ENCODE measurements at regions not wholly inside any gene's neighbourhood (a gene's known extent, or its start where the extent isn't known, plus 50 kb on each side); places are given as distances from the start of the nearest gene placed in this dataset.

- ATAC-seq = no peak
- DNase-seq = no peak
- intact Hi-C loops (cut with DNase I) = no loop called here
Measured at GRCh38 chr4:180434131-180434895, 1808.9 kb upstream of the TENM3 start.

GRCh38 chr4:180436361-180436760 lies 1806.8 kb upstream of the TENM3 start:
- ATAC-seq = no peak
- no peak for DNase-seq
- intact Hi-C loops (cut with DNase I) = no loop called here

- intact Hi-C loops (cut with DNase I) = no loop called here
- no peak for ATAC-seq
- no peak for DNase-seq
Measured at GRCh38 chr4:180437601-180438000, 1805.6 kb upstream of the TENM3 start.

DNA sequence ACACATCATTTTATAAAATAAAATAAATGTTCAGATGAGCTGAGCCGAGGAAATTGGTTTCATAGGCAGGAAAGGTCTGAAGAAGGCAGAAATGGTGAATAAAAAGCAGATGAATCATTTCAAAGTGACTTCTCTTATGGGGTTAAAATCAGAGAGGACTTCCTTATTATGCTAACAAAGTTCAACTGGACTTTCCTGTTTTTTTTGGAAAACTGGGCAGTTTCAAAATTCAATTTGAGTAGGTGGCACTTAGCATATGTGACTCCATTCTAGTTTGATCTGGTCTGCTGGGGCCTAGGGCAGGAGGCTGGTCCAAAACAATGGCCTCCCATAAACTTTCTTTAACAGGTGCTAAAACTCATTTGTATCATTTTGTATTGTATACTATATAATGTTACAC lies 1794.9 kb upstream of the TENM3 start:
- ATAC-seq = no peak

DNA sequence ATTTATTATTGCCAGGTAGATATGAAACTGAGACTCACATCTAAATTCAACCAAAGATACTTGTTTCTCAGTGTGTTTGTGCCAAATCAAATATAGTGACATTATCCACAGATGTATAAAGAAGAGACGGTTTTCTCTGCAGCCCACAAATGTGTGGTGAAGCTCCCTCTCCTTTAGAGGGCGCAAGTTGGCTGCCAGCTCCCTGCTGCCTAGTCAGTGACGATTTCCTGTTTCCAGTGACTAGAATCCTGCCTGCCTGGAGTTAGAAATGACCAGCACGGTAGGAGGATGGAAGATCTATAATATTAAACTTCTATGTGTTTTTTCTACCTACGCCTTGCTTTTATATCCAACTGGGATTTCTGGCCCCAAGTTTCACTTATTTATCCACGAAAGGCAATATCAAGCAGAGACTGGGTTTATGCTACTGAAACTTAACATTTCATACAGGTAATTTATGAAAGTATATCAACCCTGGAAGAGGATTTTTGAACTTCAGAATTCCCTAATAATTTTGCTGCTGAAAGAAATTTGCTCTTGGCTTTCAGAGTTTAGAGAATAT lies 1793.7 kb upstream of the TENM3 start:
- intact Hi-C loops (cut with DNase I) = no loop called here
- DNase-seq (no peak), ATAC-seq (peak in 1 of 2 donors; percentile 49)

More for the DNA sequence above, 1794.9 kb upstream of the TENM3 start:
- DNase-seq = no peak
- intact Hi-C loops (cut with DNase I) = no loop called here

GRCh38 chr4:180455226-180455625 lies 1788.0 kb upstream of the TENM3 start:
- DNase-seq (no peak), ATAC-seq (no peak)
- intact Hi-C loops (cut with DNase I) = no loop called here

GRCh38 chr4:180456928-180457327 lies 1786.3 kb upstream of the TENM3 start:
- no peak for ATAC-seq

DNA sequence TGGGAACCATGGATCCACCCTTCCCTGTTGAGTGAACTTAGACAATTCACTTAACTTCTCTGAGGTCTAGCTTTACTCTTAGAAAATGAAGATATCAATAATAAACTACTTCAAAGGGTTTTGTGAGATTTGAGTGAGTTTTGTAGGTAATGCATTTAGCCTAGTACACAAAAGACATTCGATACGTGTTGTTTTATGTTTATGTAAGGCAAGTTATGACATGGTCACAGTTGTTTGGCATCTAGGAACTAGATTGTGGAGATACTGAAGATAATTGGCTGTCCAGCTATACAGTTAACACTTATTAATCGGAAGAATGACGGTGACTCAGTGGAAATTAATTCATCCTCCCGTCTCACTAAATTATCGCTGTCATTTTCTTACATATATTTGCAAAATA lies 1781.1 kb upstream of the TENM3 start:
- intact Hi-C loops (cut with DNase I) = no loop called here
- DNase-seq (no peak), ATAC-seq (no peak)

More at GRCh38 chr4:180456928-180457327, 1786.3 kb upstream of the TENM3 start:
- intact Hi-C loops (cut with DNase I) = no loop called here
- no peak for DNase-seq

- DNase-seq = no peak
- no peak for ATAC-seq
- intact Hi-C loops (cut with DNase I) = no loop called here
Measured at GRCh38 chr4:180465364-180465763, 1777.8 kb upstream of the TENM3 start.

GRCh38 chr4:180483036-180483435 lies 1760.2 kb upstream of the TENM3 start:
- DNase-seq (no peak), ATAC-seq (no peak)
- intact Hi-C loops (cut with DNase I) = no loop called here

GRCh38 chr4:180485407-180485806 lies 1757.8 kb upstream of the TENM3 start:
- DNase-seq (no peak), ATAC-seq (no peak)
- intact Hi-C loops (cut with DNase I) = no loop called here

GRCh38 chr4:180486342-180486741 lies 1756.9 kb upstream of the TENM3 start:
- DNase-seq = no peak
- no peak for ATAC-seq
- intact Hi-C loops (cut with DNase I) = no loop called here

DNA sequence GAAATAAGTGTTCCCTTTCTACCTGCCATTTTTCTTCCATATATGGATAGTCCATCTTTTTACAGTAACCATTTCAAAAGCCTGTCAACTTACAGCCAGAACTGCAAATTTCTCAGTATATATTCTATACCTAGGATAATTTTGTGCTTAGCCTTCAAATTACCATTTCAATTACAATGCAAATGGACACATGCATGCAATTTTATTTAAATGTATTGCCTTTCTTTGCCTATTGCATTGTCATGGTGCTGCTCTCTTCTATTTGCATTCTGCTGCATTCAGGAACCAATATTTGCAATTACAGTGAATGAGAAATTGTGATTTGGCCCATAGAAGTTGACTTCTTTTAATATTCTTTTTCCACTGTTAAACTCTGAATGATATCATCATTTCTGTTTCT lies 1753.4 kb upstream of the TENM3 start:
- no peak for DNase-seq
- intact Hi-C loops (cut with DNase I) = no loop called here
- ATAC-seq = no peak

GRCh38 chr4:180491210-180491609 lies 1752.0 kb upstream of the TENM3 start:
- intact Hi-C loops (cut with DNase I) = no loop called here
- ATAC-seq = no peak
- no peak for DNase-seq

DNA sequence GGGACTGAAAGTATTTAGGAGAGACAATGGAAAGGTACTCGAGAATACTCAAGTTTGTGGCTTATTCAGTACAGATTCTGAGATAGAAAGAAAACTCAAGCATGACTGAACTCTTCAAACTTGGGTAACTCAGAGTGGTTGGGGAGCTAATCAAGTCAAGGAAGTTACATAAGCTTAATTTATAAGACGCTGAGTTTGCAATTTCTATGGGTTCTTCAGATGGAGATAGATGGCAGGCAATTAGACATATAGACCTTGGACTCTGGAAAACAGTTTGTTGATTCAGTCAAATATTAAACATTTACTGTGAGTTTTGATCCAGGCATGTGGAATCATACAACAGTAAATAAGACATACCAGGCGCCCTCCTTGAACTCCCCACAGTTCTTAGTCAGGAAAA lies 1749.9 kb upstream of the TENM3 start:
- DNase-seq (no peak), ATAC-seq (no peak)
- intact Hi-C loops (cut with DNase I) = no loop called here

DNA sequence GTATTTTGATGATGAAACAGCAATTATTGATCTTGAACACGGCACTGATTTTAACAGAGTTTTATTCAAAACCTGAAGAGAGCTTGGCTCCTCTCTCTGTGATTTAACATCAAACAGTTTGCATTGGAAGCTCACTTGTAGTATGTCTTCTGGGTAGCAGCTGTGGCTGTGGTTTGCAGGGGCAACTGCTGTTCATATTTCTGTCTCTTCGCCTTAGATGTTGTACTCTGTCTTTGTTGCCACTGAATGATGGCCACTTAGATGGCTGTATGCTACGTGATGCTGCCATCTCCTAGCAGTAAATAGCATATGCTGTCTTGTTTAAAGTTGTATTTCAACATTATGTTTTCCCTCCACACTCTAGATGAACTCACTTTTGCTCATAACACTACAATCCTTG lies 1743.0 kb upstream of the TENM3 start:
- intact Hi-C loops (cut with DNase I) = no loop called here
- DNase-seq (no peak), ATAC-seq (no peak)

DNA sequence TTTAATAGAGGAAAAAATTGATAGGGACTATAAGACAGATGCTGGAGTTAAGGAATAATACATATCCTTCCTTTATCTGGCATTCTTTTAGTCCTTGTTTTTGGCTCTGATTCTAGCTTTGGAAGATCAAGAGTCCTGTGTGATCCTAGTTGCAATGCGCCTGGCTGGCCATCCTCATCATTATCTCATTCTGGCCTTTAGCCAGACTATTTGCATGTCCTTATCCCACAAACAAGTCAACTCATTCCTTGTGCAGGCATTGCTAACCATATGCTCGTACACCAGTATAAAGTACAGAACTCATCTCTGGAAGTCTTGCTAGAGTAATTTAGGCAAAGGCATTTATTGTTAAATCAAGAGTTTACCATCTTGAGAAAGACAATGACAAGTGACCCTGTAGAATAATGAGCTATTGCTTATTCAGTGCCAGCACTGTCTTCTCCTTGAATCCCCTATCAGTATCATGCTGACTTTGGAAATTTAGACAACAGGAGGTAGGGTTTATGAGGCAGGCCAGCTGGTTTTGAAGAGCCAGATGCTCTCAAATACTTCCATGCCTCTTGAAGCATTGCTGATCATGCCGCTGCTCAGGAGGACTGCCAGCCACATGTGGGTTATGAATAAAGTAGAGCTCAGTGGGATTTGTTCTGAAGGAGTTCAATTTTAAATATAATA lies 1730.3 kb upstream of the TENM3 start:
- ATAC-seq (no peak), DNase-seq (no peak)
- intact Hi-C loops (cut with DNase I) = no loop called here

GRCh38 chr4:180518906-180519305 lies 1724.3 kb upstream of the TENM3 start:
- no peak for ATAC-seq
- DNase-seq = no peak
- intact Hi-C loops (cut with DNase I) = no loop called here

- intact Hi-C loops (cut with DNase I) = no loop called here
- DNase-seq = no peak
- ATAC-seq = no peak
Measured at GRCh38 chr4:180521181-180521580, 1722.0 kb upstream of the TENM3 start.

DNA sequence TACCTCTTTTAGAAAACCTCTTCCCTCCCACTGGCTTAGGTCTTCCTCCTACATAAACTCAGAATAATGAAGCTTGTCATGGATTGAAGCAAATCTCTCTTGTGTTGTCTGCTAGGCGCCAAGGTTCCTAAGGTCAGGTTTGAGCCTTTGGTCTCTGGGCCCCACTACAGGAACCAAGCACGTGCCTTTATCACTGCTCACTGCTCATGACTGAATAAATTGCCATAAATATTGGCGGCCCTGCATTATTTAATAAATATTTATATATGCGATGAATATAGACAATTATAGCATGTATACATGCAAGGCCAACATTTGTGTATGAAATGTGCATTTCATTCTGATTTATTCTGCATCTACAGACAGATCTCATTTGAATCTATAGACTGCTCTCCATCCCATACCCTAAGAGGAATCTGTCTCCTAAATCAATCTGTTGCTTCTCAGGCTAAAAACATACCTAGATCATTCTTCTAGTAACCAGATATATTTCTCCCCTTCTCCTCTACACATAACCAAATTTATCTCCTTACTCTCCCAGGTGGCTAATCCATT lies 1717.6 kb upstream of the TENM3 start:
- ATAC-seq (no peak), DNase-seq (no peak)
- intact Hi-C loops (cut with DNase I) = no loop called here
